Tongue (tissue), 1 donor: ENCODE measurements at regions not wholly inside any gene's neighbourhood (a gene's known extent, or its start where the extent isn't known, plus 50 kb on each side); places are given as distances from the start of the nearest gene placed in this dataset.

Experiments used
- DNase-seq: peaks from one replicate; pipeline ENCODE4 v3.0.0-alpha.2; 2015

GRCh38 chr11:92797874-92798273, 171.6 kb upstream of the MTNR1B start:
- no peak for DNase-seq

- DNase-seq = no peak
These were observed 167.8 kb upstream of the MTNR1B start for GRCh38 chr11:92801685-92802084.

- no peak for DNase-seq
These were observed 166.8 kb upstream of the MTNR1B start for GRCh38 chr11:92802644-92803043.

GRCh38 chr11:92803391-92803790, 166.1 kb upstream of the MTNR1B start:
- no peak for DNase-seq

- no peak for DNase-seq
These were observed 165.0 kb upstream of the MTNR1B start for GRCh38 chr11:92804388-92804966.

- DNase-seq = no peak
These were observed 161.4 kb upstream of the MTNR1B start for GRCh38 chr11:92808022-92808421.

GRCh38 chr11:92810423-92811064, 158.9 kb upstream of the MTNR1B start:
- DNase-seq = no peak

GRCh38 chr11:92811341-92811740, 158.1 kb upstream of the MTNR1B start:
- DNase-seq = no peak

- no peak for DNase-seq
These were observed 156.6 kb upstream of the MTNR1B start for GRCh38 chr11:92812841-92813240.

- no peak for DNase-seq
These were observed 149.6 kb upstream of the MTNR1B start for GRCh38 chr11:92819830-92820229.

GRCh38 chr11:92820860-92821259, 148.6 kb upstream of the MTNR1B start:
- no peak for DNase-seq

GRCh38 chr11:92822410-92822809, 147.0 kb upstream of the MTNR1B start:
- DNase-seq = no peak

- no peak for DNase-seq
These were observed 143.3 kb upstream of the MTNR1B start for GRCh38 chr11:92826136-92826535.

- no peak for DNase-seq
These were observed 142.8 kb upstream of the MTNR1B start for GRCh38 chr11:92826603-92827002.

GRCh38 chr11:92827132-92827531, 142.3 kb upstream of the MTNR1B start:
- no peak for DNase-seq

- no peak for DNase-seq
These were observed 140.9 kb upstream of the MTNR1B start for GRCh38 chr11:92828556-92828955.

GRCh38 chr11:92829121-92829520, 140.3 kb upstream of the MTNR1B start:
- DNase-seq = no peak

GRCh38 chr11:92829671-92830070, 139.8 kb upstream of the MTNR1B start:
- no peak for DNase-seq

GRCh38 chr11:92830377-92831155, 138.9 kb upstream of the MTNR1B start:
- DNase-seq = no peak

GRCh38 chr11:92834296-92835020, 135.0 kb upstream of the MTNR1B start:
- no peak for DNase-seq

GRCh38 chr11:92837595-92837994, 131.9 kb upstream of the MTNR1B start:
- no peak for DNase-seq

GRCh38 chr11:92838759-92839310, 130.6 kb upstream of the MTNR1B start:
- DNase-seq = peak; percentile 60

- no peak for DNase-seq
These were observed 130.0 kb upstream of the MTNR1B start for GRCh38 chr11:92839450-92839849.
